ENCODE measurements at regions not wholly inside any gene's neighbourhood (a gene's known extent, or its start where the extent isn't known, plus 50 kb on each side); places are given as distances from the start of the nearest gene placed in this dataset.
"Not testable (repeated sequence)": the region's sequence is repeated elsewhere in the genome, so short reads cannot be mapped to it uniquely, and the experiment has no call there.

DNA sequence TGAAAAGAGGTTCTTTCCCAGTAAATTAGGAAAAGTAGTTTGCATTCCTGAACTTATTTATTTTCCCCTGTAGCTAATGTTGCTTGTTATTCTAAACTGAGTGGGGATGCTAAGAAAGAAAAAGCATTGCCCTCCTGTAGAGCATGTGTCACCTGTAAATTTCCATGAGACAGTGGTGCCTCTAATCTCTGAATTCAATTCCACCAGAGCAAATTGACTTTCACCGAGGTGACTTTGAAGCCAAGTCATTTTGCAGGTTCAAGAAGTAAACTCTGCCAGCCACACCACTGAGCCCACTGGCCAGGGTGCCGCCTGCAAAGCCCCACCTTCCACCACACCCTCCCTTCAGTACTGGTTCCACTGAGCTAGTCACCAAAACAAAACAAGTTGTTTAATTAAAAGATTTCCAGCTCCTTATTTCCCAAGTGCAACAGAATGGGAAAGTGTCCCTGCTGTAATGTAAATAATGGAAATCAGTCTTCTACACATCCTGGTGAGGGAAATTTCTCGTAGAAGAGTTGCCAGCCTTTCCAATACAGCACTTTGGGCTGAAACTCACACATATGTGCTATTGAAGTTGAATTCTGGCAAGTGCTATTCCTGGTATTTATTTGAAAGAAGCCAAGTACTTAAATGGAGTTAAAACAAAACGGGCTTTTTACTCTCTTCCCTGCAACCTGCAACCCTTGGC lies 254.8 kb downstream of the RNF152 start:
- TF ChIP-seq, protein P1, sequence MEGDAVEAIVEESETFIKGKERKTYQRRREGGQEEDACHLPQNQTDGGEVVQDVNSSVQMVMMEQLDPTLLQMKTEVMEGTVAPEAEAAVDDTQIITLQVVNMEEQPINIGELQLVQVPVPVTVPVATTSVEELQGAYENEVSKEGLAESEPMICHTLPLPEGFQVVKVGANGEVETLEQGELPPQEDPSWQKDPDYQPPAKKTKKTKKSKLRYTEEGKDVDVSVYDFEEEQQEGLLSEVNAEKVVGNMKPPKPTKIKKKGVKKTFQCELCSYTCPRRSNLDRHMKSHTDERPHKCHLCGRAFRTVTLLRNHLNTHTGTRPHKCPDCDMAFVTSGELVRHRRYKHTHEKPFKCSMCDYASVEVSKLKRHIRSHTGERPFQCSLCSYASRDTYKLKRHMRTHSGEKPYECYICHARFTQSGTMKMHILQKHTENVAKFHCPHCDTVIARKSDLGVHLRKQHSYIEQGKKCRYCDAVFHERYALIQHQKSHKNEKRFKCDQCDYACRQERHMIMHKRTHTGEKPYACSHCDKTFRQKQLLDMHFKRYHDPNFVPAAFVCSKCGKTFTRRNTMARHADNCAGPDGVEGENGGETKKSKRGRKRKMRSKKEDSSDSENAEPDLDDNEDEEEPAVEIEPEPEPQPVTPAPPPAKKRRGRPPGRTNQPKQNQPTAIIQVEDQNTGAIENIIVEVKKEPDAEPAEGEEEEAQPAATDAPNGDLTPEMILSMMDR (IDR thresholded peaks at IDR 0.05; ENCODE audit: low read depth, low read length): no peak
- no peaks in the 10 kb centered on the region for H3K36me3 ChIP-seq
- no peaks in the 10 kb centered on the region for H3K27me3 ChIP-seq

DNA sequence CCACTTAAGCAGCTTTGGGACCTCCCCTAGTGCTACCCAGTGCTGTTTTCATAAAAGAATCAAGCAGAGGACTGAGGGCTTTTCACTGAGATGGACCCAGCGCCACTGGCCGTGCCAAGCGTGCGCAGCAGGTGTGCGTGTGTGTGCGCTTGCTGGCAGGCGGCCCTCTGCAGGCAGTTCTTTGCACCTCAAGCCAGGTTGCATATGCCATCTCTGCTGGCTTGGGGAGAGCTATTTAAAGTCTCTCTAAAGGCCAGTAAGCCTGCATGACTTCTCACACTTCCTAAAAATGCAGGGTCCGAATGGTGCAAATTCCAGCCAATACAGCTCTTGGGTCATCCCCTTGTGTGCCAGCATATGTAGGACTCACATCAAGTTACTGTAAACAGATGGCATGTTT lies 255.5 kb downstream of the RNF152 start:
- TF ChIP-seq, protein P1 (IDR thresholded peaks at IDR 0.05; ENCODE audit: low read depth, low read length): no peak
- Histone ChIP-seq H3K4me1 (no peaks in the 10 kb centered on the region), H3K9me3 (no peaks in the 10 kb centered on the region), H3K27me3 (no peaks in the 10 kb centered on the region), H3K36me3 (no peaks in the 10 kb centered on the region), H3K4me3 (ENCODE audit: low read depth, low read length) (no peak overlapping the region)
- DNase-seq: no peak

More for the DNA sequence above, 254.8 kb downstream of the RNF152 start:
- Histone ChIP-seq H3K4me1 (no peaks in the 10 kb centered on the region), H3K4me3 (ENCODE audit: low read depth, low read length) (no peak overlapping the region), H3K9me3 (no peaks in the 10 kb centered on the region)
- no peak for DNase-seq

DNA sequence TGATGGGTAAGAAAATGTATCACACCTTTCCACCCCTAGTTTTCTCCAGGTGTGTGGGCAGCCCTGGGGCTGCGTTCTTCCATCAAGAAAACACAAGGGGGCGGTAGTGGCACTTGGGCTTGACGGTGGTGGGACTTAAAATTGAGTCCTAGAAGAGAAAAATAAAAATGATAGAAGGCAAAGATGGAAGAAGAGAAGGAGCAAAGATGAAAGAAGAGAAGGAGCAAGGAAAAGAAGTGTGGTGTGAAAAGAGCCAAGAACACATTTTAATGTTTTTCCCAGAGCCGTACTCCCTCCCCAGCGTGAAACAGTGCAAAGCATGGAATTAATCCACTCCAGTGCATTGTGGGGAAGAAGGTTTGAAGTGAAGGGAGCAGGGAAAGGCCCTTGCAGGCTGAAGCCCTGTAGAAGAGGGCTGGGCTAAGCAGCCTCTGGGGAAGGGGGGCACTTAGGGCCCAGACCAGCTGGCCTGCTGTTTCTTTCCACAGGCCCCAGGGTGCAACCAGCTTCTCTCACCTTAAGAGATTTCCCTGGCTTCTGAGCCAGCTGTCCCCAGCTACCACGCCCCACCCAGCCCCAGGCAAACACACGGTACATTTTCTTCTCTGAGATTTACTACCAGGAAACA lies 256.8 kb downstream of the RNF152 start:
- TF ChIP-seq, protein P1 (IDR thresholded peaks at IDR 0.05; ENCODE audit: low read depth, low read length): peak; percentile 69
- peak; percentile 31 for DNase-seq
- Histone ChIP-seq H3K4me3 (ENCODE audit: low read depth, low read length) (no peak overlapping the region), H3K36me3 (no peaks in the 10 kb centered on the region), H3K4me1 (no peaks in the 10 kb centered on the region), H3K9me3 (no peaks in the 10 kb centered on the region), H3K27me3 (no peaks in the 10 kb centered on the region)

DNA sequence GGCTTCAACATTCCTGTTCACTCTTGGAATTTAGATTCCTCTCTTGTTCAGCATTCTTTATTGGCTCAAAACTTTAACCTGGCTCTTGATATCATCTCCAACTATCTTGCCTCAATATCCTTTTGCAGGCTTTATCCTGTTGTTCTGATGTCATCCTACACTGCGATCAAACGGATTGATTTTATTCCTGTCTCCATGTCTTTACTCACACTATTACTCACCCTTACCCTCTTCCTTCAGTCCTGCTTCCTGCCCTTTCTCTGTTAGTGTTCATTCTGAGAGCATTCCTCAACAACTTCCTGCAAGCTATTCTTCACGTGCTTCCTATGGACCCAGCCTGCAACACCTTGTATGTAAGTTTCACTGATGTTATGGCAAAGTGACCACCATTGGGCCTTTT lies 264.7 kb downstream of the RNF152 start:
- no peak for DNase-seq
- Histone ChIP-seq H3K4me3 (ENCODE audit: low read depth, low read length) (no peak overlapping the region), H3K36me3 (no peaks in the 10 kb centered on the region), H3K27me3 (no peaks in the 10 kb centered on the region), H3K4me1 (no peaks in the 10 kb centered on the region), H3K9me3 (no peaks in the 10 kb centered on the region)
- TF ChIP-seq, protein P1 (IDR thresholded peaks at IDR 0.05; ENCODE audit: low read depth, low read length): no peak

DNA sequence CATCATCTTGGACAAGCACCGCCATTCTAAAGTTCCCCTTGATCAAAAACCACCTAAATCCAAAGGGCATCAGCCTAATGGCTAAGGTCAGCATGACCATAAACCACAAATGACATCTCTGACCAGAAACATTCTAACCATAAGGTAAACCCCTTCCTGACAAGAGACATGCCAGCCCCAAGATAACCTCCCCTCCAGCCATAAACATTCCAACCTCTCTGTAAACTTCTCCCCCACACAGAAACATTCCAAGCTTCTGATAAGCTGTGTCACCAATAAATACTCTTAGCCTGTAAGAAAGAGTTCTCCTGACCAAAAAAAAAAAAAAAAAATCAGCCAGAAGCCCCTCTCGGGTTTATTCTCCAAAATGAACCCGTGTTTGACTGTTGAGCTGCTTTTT lies 268.2 kb downstream of the RNF152 start:
- not testable (repeated sequence) for DNase-seq

DNA sequence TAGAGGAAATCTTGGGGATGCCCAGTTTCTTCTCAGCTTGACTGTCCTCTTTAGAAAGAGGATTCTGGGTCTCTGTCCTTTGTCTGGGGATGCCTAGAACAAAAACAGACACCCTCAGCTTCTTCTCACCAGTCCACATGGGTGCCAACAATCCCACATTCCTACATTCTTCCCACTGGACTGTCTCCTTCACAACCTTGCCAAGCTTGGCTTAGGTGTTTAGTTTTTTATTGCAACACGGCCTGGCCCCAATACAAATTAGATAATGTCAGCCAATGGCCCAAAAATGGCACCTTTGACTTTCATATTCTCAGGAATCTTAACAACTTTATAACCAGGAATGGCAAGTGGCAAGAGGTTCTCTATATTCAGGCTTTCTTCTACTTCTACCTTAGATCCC lies 273.0 kb downstream of the RNF152 start:
- no peak overlapping the region for H3K4me3 ChIP-seq (ENCODE audit: low read depth, low read length)
- TF ChIP-seq, protein P1 (IDR thresholded peaks at IDR 0.05; ENCODE audit: low read depth, low read length): no peak
- no peaks in the 10 kb centered on the region for H3K27me3 ChIP-seq
- no peaks in the 10 kb centered on the region for H3K9me3 ChIP-seq
- no peak for DNase-seq
- no peaks in the 10 kb centered on the region for H3K36me3 ChIP-seq
- no peaks in the 10 kb centered on the region for H3K4me1 ChIP-seq

More for the DNA sequence above, 268.2 kb downstream of the RNF152 start:
- not testable (repeated sequence) for H3K36me3 ChIP-seq; H3K4me1 ChIP-seq; H3K9me3 ChIP-seq; H3K4me3 ChIP-seq (ENCODE audit: low read depth, low read length); H3K27me3 ChIP-seq

All from BE2C (cell line).